ENCODE measurements at regions not wholly inside any gene's neighbourhood (a gene's known extent, or its start where the extent isn't known, plus 50 kb on each side); places are given as distances from the start of the nearest gene placed in this dataset.

- TF ChIP-seq CTCF (IDR thresholded peaks at IDR 0.05; ENCODE audit: low read length) (no peak), EZH2 (IDR thresholded peaks at IDR 0.05; ENCODE audit: borderline replicate concordance, low read length) (no peak)
Measured at GRCh38 chr4:74603186-74603585, 158.2 kb downstream of the AREG start.
